ENCODE measurements at regions not wholly inside any gene's neighbourhood (a gene's known extent, or its start where the extent isn't known, plus 50 kb on each side); places are given as distances from the start of the nearest gene placed in this dataset.

- Histone ChIP-seq H3K27me3 (ENCODE audit: control insufficient read depth in 1 of 2, insufficient read depth in 2 of 2, low read length in 2 of 2) (no peaks in the 10 kb centered on the region), H3K4me1 (ENCODE audit: control insufficient read depth in 2 of 2, insufficient read depth in 2 of 2, low read length in 1 of 2) (no peaks in the 10 kb centered on the region), H3K4me3 (ENCODE audit: low read depth in 1 of 2, low read length in 2 of 2) (no peak overlapping the region), H3K27ac (ENCODE audit: low read depth in 2 of 2, low read length in 1 of 2) (no peak overlapping the region), H3K36me3 (ENCODE audit: control insufficient read depth in 2 of 2, insufficient read depth in 2 of 2, low read length in 1 of 2) (no peaks in the 10 kb centered on the region), H3K9me3 (ENCODE audit: control insufficient read depth in 2 of 2, insufficient read depth in 1 of 2, low read depth in 1 of 2, low read length in 1 of 2) (peaks cover 0 to 5% of the 10 kb centered on the region in 2 donors)
- WGBS, 2 donors = 78 to 79% methylated on average over 4 of the region's 4 CpGs
These were observed 934.3 kb downstream of the GRIK2 start for GRCh38 chr6:102327697-102328225.

GRCh38 chr6:102313699-102314098 is 920.2 kb downstream of the GRIK2 start:
- H3K9me3 ChIP-seq (ENCODE audit: control insufficient read depth in 2 of 2, insufficient read depth in 1 of 2, low read depth in 1 of 2, low read length in 1 of 2) = no peaks in the 10 kb centered on the region
- no peaks in the 10 kb centered on the region for H3K4me1 ChIP-seq (ENCODE audit: control insufficient read depth in 2 of 2, insufficient read depth in 2 of 2, low read length in 1 of 2)
- WGBS, 2 donors = 53 to 63% methylated on average over 1 of the region's 1 CpG
- H3K36me3 ChIP-seq (ENCODE audit: control insufficient read depth in 2 of 2, insufficient read depth in 2 of 2, low read length in 1 of 2) = no peaks in the 10 kb centered on the region
- peaks cover 0 to 2% of the 10 kb centered on the region in 2 donors for H3K27me3 ChIP-seq (ENCODE audit: control insufficient read depth in 1 of 2, insufficient read depth in 2 of 2, low read length in 2 of 2)
- no peak overlapping the region for H3K4me3 ChIP-seq (ENCODE audit: low read depth in 1 of 2, low read length in 2 of 2)
- H3K27ac ChIP-seq (ENCODE audit: low read depth in 2 of 2, low read length in 1 of 2) = no peak overlapping the region

GRCh38 chr6:102309700-102310099 is 916.2 kb downstream of the GRIK2 start:
- Histone ChIP-seq H3K36me3 (ENCODE audit: control insufficient read depth in 2 of 2, insufficient read depth in 2 of 2, low read length in 1 of 2) (no peaks in the 10 kb centered on the region), H3K9me3 (ENCODE audit: control insufficient read depth in 2 of 2, insufficient read depth in 1 of 2, low read depth in 1 of 2, low read length in 1 of 2) (peaks cover 0 to 5% of the 10 kb centered on the region in 2 donors), H3K4me3 (ENCODE audit: low read depth in 1 of 2, low read length in 2 of 2) (no peak overlapping the region), H3K27me3 (ENCODE audit: control insufficient read depth in 1 of 2, insufficient read depth in 2 of 2, low read length in 2 of 2) (no peaks in the 10 kb centered on the region), H3K4me1 (ENCODE audit: control insufficient read depth in 2 of 2, insufficient read depth in 2 of 2, low read length in 1 of 2) (no peaks in the 10 kb centered on the region), H3K27ac (ENCODE audit: low read depth in 2 of 2, low read length in 1 of 2) (no peak overlapping the region)
- 91 to 93% methylated on average over 1 of the region's 1 CpG for WGBS, 2 donors

GRCh38 chr6:102300350-102300749 is 906.8 kb downstream of the GRIK2 start:
- Histone ChIP-seq H3K4me1 (ENCODE audit: control insufficient read depth in 2 of 2, insufficient read depth in 2 of 2, low read length in 1 of 2) (no peaks in the 10 kb centered on the region), H3K27ac (ENCODE audit: low read depth in 2 of 2, low read length in 1 of 2) (no peak overlapping the region), H3K4me3 (ENCODE audit: low read depth in 1 of 2, low read length in 2 of 2) (no peak overlapping the region), H3K9me3 (ENCODE audit: control insufficient read depth in 2 of 2, insufficient read depth in 1 of 2, low read depth in 1 of 2, low read length in 1 of 2) (peaks cover 0 to 3% of the 10 kb centered on the region in 2 donors), H3K36me3 (ENCODE audit: control insufficient read depth in 2 of 2, insufficient read depth in 2 of 2, low read length in 1 of 2) (no peaks in the 10 kb centered on the region), H3K27me3 (ENCODE audit: control insufficient read depth in 1 of 2, insufficient read depth in 2 of 2, low read length in 2 of 2) (no peaks in the 10 kb centered on the region)
- 83 to 97% methylated on average over 3 of the region's 3 CpGs for WGBS, 2 donors

- H3K27ac ChIP-seq (ENCODE audit: low read depth in 2 of 2, low read length in 1 of 2) = no peak overlapping the region
- H3K4me1 ChIP-seq (ENCODE audit: control insufficient read depth in 2 of 2, insufficient read depth in 2 of 2, low read length in 1 of 2) = no peaks in the 10 kb centered on the region
- H3K4me3 ChIP-seq (ENCODE audit: low read depth in 1 of 2, low read length in 2 of 2) = no peak overlapping the region
- H3K9me3 ChIP-seq (ENCODE audit: control insufficient read depth in 2 of 2, insufficient read depth in 1 of 2, low read depth in 1 of 2, low read length in 1 of 2) = peaks cover 0 to 3% of the 10 kb centered on the region in 2 donors
- no peaks in the 10 kb centered on the region for H3K36me3 ChIP-seq (ENCODE audit: control insufficient read depth in 2 of 2, insufficient read depth in 2 of 2, low read length in 1 of 2)
- H3K27me3 ChIP-seq (ENCODE audit: control insufficient read depth in 1 of 2, insufficient read depth in 2 of 2, low read length in 2 of 2) = no peaks in the 10 kb centered on the region
These were observed 904.5 kb downstream of the GRIK2 start for GRCh38 chr6:102298051-102298450.
